Caki2 (cell line): ENCODE measurements at regions not wholly inside any gene's neighbourhood (a gene's known extent, or its start where the extent isn't known, plus 50 kb on each side); places are given as distances from the start of the nearest gene placed in this dataset.

Experiments
- DNase-seq: peaks from one replicate; pipeline ENCODE4 v3.0.0-alpha.2; 2015; ENCODE audit warnings: low read depth
- in situ Hi-C: cut with HindIII; loops from 2 replicates; pipeline ENCODE4 v1.10.0; 2016; ENCODE audit warnings: low sequenced_read_pairs, low pct_unique_long_range_greater_than_20kb, mixed read lengths

DNA sequence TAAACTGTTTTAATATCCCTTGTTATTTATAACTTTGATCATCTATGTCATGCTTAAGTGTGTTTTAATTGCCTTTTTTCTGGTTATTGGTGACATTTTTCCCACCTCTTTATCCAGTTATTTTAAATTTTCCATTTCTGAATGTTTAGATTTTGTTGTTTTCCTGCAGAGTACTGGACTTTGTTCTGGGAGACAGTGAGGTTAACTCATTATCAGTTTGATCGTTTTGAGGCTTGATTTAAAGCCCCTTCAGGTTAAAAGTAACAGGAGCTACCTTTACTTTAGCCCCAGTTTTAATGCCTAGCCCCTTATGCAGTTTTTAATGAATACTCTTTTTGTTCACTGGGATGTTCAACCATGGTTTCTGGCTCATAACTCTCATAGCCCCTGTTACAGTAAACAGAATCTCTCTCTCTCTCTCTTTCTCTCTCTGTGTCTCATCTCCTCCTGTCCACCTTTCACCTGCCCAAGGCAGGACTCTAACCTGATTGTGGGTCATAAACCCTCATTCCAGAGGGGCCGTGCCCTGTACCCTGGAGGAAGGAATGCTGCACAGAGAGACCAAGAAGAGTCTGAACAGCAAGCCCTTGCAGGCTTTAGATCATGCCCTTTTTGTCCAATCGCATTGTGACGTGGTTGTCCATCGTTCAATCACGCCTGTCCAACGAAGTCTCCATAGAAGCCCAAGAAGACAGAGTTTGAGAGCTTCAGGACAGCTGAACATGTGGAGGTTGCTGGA is 91.8 kb upstream of the WDR72 start:
- no peak for DNase-seq
- in situ Hi-C loops, result no loop called here

DNA sequence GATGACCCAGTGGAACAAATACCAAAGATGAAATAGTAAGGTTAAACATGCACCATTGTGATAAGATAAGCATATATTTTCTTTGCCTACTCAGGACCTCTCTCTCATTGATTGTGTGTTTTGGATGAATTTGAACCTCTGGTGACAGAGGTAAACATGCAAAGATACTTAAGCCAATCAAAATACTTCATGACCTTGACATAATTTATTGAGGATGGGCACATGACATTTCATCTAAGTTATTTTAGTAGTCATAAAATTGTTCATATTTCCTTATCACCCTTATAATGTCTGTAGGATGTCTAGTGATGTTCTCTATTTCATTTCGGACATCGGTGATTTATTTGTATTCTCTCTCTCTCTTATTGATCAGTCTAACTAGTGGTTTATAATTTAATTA is 88.3 kb upstream of the WDR72 start:
- DNase-seq, result no peak
- in situ Hi-C loops, result loop anchor here (25.0 kb wide), 1 partner anchor 140 kb away; the partner anchor contains the start of gene UNC13C

DNA sequence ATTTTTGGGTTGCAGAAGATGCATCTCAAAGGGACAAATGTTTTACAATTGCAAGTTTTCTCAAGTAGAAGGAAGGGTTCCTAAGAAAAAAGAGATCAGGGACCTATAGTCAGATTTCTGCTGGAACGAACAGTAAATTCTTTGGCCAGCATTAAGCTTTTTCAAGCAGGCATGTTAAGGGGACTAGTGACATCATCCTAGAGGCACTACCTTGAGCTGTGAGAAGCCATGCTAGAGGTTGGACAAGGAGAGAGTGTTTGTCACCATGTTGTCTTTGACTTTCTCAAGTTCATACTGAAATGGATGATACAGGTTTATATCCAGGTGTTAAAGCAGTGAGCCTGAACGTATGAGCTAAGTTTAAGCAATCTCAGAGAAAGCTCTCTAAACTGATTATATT is 85.2 kb upstream of the WDR72 start:
- in situ Hi-C loops, result loop anchor here (25.0 kb wide), 1 partner anchor 143 kb away; the partner anchor contains the start of gene UNC13C
- DNase-seq, result no peak

- DNase-seq, result no peak
- in situ Hi-C loops, result loop anchor here (25.0 kb wide), 1 partner anchor 143 kb away; the partner anchor contains the start of gene UNC13C
These were observed 84.6 kb upstream of the WDR72 start for GRCh38 chr15:53843869-53844569.

- no peak for DNase-seq
- in situ Hi-C loops, result loop anchor here (25.0 kb wide), 1 partner anchor 144 kb away; the partner anchor contains the start of gene UNC13C
These were observed 83.7 kb upstream of the WDR72 start for GRCh38 chr15:53843166-53843565.

- no peak for DNase-seq
- in situ Hi-C loops, result loop anchor here (25.0 kb wide), 1 partner anchor 146 kb away; the partner anchor contains the start of gene UNC13C
These were observed 82.2 kb upstream of the WDR72 start for GRCh38 chr15:53841651-53842050.

- in situ Hi-C loops, result loop anchor here (25.0 kb wide), 1 partner anchor 147 kb away; the partner anchor contains the start of gene UNC13C
- DNase-seq, result no peak
These were observed 81.2 kb upstream of the WDR72 start for GRCh38 chr15:53840681-53841080.

DNA sequence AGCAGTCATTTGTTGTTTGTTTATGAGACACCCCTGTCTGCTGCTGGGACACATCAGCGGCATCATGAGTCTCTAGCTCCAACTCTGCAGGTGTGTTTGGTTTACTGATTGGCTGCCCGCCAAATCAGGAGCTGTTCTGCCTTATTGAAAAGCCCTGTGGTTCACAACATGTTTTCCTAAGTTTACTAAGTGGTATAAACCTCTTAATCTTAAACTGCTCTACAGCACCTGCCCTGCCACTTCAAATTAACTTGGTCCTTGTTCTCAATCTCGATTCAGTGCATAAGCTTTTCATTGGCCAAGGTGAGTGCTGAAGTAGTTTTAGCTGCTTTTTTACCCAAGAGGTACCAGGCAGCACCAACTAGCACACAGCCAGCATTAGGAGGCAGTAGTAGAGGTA is 77.8 kb upstream of the WDR72 start:
- DNase-seq, result peak; percentile 56

DNA sequence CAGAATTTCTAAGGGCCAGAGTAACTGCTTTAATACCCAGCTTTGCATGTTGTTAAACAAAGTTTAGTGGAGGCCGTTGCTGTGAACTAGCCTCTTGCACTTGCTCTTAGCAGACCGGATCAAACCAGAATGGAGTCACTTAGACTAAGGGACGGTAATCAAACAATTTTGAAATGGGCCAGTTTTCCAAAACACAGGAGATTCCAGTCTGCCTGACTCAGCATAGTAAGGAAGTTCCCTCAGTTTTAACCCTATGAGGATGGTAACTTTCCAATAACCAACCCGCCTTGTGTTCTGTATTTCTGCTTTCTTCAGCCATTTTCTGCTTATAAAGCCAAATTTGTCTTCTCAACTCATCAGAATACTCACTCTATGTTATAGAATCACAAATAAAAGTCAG is 77.2 kb upstream of the WDR72 start:
- peak; percentile 43 for DNase-seq
- in situ Hi-C loops, result loop anchor here (25.0 kb wide), 1 partner anchor 151 kb away; the partner anchor contains the start of gene UNC13C

More for the DNA sequence above, 77.8 kb upstream of the WDR72 start:
- in situ Hi-C loops, result loop anchor here (25.0 kb wide), 1 partner anchor 150 kb away; the partner anchor contains the start of gene UNC13C

DNA sequence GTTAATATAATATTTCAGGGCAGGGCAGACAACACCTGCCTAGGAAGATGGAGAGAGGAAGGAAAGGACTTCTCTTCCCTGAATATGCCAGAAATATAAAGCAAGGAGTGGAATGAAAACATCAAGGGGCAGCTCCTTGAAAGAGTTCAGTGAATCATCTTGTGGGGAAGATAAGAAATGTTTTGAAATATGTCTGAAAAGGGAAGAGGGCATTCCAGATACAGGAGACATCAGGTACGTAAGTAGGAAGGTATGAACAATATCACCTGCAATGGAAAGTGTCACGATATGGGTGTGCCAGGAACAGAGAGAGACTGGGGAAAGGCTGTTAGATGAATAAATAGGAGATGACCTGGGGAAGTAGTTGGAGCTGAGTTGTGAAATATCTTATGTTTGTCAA is 75.8 kb upstream of the WDR72 start:
- in situ Hi-C loops, result loop anchor here (25.0 kb wide), 1 partner anchor 152 kb away; the partner anchor contains the start of gene UNC13C
- DNase-seq, result peak; percentile 75

- DNase-seq, result no peak
- in situ Hi-C loops, result loop anchor here (25.0 kb wide), 1 partner anchor 153 kb away; the partner anchor contains the start of gene UNC13C
These were observed 74.8 kb upstream of the WDR72 start for GRCh38 chr15:53834214-53834613.

DNA sequence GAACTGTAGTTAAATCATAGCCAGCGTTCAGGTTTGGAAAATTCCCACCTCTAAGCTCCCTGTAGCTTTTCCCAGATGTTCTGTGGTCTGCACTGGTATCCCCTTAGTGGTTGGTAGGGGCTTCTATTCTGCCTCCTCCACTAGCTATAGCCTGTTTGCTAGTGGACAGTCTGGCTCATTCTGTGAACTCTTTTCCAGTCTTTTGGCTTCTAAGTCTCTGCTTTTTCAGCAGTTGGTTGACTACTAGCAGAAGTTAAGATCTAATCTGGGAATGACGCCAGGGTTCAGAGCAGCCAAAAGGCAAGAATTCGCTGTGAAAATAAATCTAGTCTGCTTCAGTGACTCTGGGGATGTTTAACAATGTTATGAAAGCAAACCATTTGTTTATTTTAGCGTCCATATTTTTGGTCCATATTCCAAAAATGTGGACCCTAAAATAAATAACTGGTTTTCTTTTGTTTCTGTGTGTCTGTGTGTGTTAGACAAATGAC is 73.7 kb upstream of the WDR72 start:
- peak; percentile 82 for DNase-seq

DNA sequence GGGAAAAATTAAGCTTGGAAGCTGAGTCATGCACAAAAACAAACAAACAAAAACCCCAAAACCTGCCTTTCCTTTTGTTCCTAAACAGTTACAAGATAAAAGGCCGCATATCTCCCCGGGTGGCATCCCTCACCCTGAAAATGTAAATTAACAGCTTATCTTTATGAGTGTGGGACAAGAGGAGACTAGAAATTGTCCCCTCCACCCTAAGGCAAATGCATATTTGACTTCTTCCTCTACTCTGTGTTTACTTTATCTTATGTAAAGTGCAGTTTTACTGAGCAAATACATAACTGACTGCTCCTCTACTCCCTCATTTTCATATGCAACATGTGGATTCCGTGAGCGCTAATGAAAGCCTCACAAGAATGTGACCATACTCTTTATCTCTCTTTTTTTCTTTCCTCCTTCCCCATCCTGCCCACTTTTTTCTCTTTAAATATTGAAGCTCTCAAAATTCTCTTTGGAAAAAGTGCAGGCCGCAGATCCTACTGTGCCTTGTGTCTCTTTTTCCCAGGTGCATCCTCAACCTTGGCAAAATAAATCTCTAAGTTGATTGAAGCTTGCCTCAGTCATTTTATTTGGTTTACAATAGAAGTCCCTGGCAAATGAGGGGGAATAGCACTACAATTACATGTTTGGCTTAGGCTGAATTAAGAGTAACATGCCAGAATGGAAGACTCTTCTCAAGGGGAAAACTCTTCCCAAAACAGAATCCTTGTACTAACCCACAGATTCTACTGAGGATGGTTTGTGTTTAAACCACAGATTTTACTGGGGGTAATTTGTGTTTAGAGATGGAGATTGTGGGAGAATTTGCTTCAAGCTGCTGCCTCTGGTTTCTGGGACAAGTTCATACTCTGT is 72.7 kb upstream of the WDR72 start:
- in situ Hi-C loops, result loop anchor here (25.0 kb wide), 1 partner anchor 155 kb away; the partner anchor contains the start of gene UNC13C
- peak; percentile 71 for DNase-seq

More for the DNA sequence above, 73.7 kb upstream of the WDR72 start:
- in situ Hi-C loops, result loop anchor here (25.0 kb wide), 1 partner anchor 154 kb away; the partner anchor contains the start of gene UNC13C

DNA sequence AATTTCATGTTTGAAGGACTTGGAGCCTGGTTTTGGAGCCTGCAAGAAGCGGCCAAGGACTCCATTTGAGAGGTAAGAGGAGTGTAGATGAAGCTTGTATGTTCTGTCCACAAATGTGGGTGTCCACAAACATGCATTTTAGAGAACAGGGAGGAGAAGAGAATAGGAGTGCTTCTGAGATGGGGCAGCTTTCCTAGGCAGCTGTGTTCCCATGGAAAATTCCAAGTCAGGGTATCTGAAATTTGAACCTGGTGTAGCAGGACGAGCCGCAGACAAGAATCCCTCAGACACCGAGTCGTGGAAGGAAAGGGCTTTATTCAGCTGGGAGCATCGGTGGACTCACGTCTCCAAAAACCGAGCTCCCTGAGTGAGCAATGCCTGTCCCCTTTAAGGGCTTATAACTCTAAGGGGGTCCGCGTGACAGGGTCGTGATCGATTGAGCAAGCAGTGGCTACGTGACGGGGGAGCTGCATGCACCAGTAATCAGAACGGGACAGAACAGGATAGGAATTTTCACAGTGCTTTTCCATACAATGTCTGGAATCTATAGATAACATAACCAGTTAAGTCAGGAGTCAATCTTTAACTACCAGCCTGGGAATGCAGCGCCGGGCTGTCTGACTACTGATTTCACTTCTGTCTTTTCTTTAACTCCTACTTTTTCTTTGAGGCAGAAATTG is 71.4 kb upstream of the WDR72 start:
- peak; percentile 84 for DNase-seq
- in situ Hi-C loops, result loop anchor here (25.0 kb wide), 1 partner anchor 156 kb away; the partner anchor contains the start of gene UNC13C

DNA sequence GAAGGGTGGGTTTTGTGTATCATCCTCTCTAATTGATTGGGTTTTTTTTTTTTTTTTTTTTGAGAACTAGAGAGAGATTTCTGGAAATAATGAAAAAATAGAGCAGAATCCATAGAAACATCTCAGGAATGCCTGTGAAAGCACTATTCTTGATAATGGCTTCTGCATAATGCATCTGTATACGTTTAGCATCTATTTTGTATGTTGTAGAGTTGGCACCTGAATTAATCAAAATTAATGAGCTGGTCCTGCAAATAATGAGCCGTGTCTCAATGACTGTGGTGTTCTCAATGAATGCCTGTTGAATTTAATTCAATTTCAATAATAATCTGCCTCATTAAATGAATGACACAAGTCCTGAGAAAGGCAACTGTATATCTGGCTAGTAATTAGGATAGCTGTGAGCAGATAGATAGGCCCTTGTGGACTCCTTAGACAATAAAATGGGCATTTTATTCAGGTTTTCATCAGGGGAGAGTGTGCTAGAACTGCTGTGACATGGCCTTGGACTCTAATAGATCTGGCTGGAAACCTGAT is 70.5 kb upstream of the WDR72 start:
- in situ Hi-C loops, result loop anchor here (25.0 kb wide), 1 partner anchor 157 kb away; the partner anchor contains the start of gene UNC13C
- DNase-seq, result no peak

GRCh38 chr15:53829471-53829870 is 70.0 kb upstream of the WDR72 start:
- DNase-seq, result no peak
- in situ Hi-C loops, result loop anchor here (25.0 kb wide), 1 partner anchor 158 kb away; the partner anchor contains the start of gene UNC13C

GRCh38 chr15:53827355-53827754 is 67.9 kb upstream of the WDR72 start:
- no peak for DNase-seq
- in situ Hi-C loops, result loop anchor here (25.0 kb wide), 1 partner anchor 160 kb away; the partner anchor contains the start of gene UNC13C
